Breast epithelium (tissue), 3 donors: ENCODE measurements at regions not wholly inside any gene's neighbourhood (a gene's known extent, or its start where the extent isn't known, plus 50 kb on each side); places are given as distances from the start of the nearest gene placed in this dataset.

ENCODE experiments used
- CTCF ChIP-seq, 3 donors: fragments of 450-650 bp; IDR thresholded peaks; one replicate each; pipeline ENCODE4 v1.5.1; 2016 to 2017; ENCODE audit warnings: antibody characterized with exemption in 3 of 3, mild to moderate bottlenecking in 3 of 3, moderate library complexity in 3 of 3
- POLR2A ChIP-seq: fragments of 450-650 bp; IDR thresholded peaks from one replicate; pipeline ENCODE4 v1.6.1; 2016; ENCODE audit warnings: antibody characterized with exemption, mild to moderate bottlenecking, moderate library complexity
- POLR2AphosphoS5 ChIP-seq, 3 donors: sonication (generic); formaldehyde crosslinking; IDR thresholded peaks; one replicate each; pipeline ENCODE4 v1.6.1; 2017; ENCODE audit warnings: antibody characterized with exemption in 3 of 3

GRCh38 chr9:115765060-115765459 is 388.5 kb upstream of the PAPPA start:
- TF ChIP-seq CTCF (IDR thresholded peaks at IDR 0.05), result no peak
- TF ChIP-seq POLR2A, result no peak
- no peak for TF ChIP-seq POLR2AphosphoS5 (IDR thresholded peaks at IDR 0.05)
